Esophagus muscularis mucosa (tissue), 4 donors: ENCODE measurements at regions not wholly inside any gene's neighbourhood (a gene's known extent, or its start where the extent isn't known, plus 50 kb on each side); places are given as distances from the start of the nearest gene placed in this dataset.

Experiments used
- DNase-seq: peaks from one replicate; pipeline ENCODE4 v3.0.0-alpha.2; 2017; ENCODE audit errors: extremely low spot score
- H3K27ac ChIP-seq, 4 donors: fragments of 200-600 bp; sonication (generic); replicated peaks in 1 of 4; 1 replicate in 3 of 4; 2 replicates in 1 of 4; pipeline ENCODE4 v1.5.1; 2016 to 2019; ENCODE audit warnings: mild to moderate bottlenecking in 1 of 4
- H3K27me3 ChIP-seq, 4 donors: fragments of 200-600 bp; sonication (generic); one replicate each; pipeline versions ENCODE4 v1.5.1 to v1.6.0; 2016 to 2019
- H3K36me3 ChIP-seq, 4 donors: fragments of 200-600 bp; sonication (generic); one replicate each; pipeline ENCODE4 v1.5.1; 2016 to 2019
- H3K4me1 ChIP-seq, 4 donors: fragments of 200-600 bp; sonication (generic); one replicate each; pipeline ENCODE4 v1.5.1; 2016 to 2019
- H3K4me3 ChIP-seq, 4 donors: fragments of 200-600 bp; sonication (generic); 1 replicate in 2 of 4; 2 replicates in 2 of 4; pipeline ENCODE4 v1.5.1; 2016 to 2019; ENCODE audit warnings: mild to moderate bottlenecking in 4 of 4, moderate library complexity in 1 of 4
- H3K9me3 ChIP-seq, 4 donors: fragments of 200-600 bp; sonication (generic); 1 replicate in 3 of 4; 2 replicates in 1 of 4; pipeline ENCODE4 v1.5.1; 2016 to 2019
- CTCF ChIP-seq, 3 experiments: fragments of 200-600 bp in 2 of 3; fragments of 450-650 bp in 1 of 3; sonication (generic) in 2 of 3; IDR thresholded peaks; one replicate each; pipeline ENCODE4 v1.5.1; 2017 to 2019; ENCODE audit warnings: antibody characterized with exemption in 3 of 3, mild to moderate bottlenecking in 2 of 3, moderate library complexity in 1 of 3
- EP300 ChIP-seq: sonication (generic); formaldehyde crosslinking; IDR thresholded peaks from one replicate; pipeline ENCODE4 v1.6.1; 2017; ENCODE audit warnings: antibody characterized with exemption
- POLR2A ChIP-seq: fragments of 450-650 bp; IDR thresholded peaks from one replicate; pipeline ENCODE4 v1.6.1; 2017; ENCODE audit warnings: antibody characterized with exemption, moderate library complexity, mild to moderate bottlenecking, low read depth
- POLR2AphosphoS5 ChIP-seq, 2 donors: sonication (generic); formaldehyde crosslinking; IDR thresholded peaks; one replicate each; pipeline ENCODE4 v1.6.1; 2017; ENCODE audit warnings: antibody characterized with exemption in 2 of 2
- WGBS: methylation state at CpG from one replicate; pipeline ENCODE4 v1.1.5; 2018; 5-methylcytosine and 5-hydroxymethylcytosine counted together
- intact Hi-C: fragments of 100-400 bp; cut with DNase I; formaldehyde crosslinking; loops from one replicate; pipeline ENCODE4 v1.15.1; 2023

DNA sequence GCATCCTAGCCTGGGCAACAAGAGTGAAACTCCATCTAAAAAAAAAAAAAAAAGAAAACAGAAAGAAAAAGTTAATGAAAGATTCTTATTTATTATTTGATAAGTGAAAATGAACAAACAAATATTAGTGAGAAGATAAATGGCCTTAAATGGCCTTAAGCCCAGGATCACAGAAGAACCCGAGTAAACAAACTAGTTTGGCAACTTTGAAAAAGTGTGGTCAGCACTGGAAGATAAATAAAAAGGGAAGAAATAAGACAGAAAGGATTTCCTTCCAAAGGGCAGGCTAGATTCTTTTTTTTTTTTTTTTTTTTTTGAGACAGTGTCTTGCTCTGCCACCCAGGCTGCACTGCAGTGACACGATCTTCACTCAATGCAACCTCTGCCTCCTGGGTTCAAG, 692.4 kb downstream of the CPS1 start:
- DNase-seq: no peak
- 70% methylated on average over 2 of the region's 2 CpGs for WGBS
- Histone ChIP-seq H3K36me3 (no peaks in the 10 kb centered on the region), H3K27me3 (no peaks in the 10 kb centered on the region), H3K9me3 (no peaks in the 10 kb centered on the region), H3K4me3 (no peak overlapping the region), H3K27ac (no peak overlapping the region), H3K4me1 (no peaks in the 10 kb centered on the region)
- no peak for TF ChIP-seq CTCF (IDR thresholded peaks at IDR 0.05)
- TF ChIP-seq POLR2AphosphoS5 (IDR thresholded peaks at IDR 0.05): no peak
- no peak for TF ChIP-seq POLR2A
- no peak for TF ChIP-seq EP300
- intact Hi-C loops: no loop called here

DNA sequence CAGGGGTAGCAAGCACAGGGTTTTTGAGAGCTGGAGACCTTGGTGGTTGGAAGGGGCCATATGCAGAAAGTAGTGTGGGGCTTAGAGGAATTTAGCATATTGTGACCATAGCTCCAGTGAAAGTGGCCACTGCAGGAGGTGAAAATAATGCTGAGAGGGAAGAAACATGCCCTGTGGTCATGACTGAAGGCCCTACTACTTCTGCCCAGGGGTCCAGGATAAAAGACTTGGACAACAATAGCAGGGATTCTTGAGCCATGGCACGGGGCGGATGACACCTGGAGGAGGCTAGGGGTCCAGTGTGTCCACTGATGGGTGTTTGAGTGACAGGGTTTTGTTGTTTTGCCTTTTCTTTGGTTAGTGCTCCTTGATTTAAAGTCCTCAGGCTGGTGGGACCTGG, 694.6 kb downstream of the CPS1 start:
- no peak for DNase-seq
- H3K27ac ChIP-seq: no peak overlapping the region
- H3K27me3 ChIP-seq: no peaks in the 10 kb centered on the region
- H3K36me3 ChIP-seq: no peaks in the 10 kb centered on the region
- intact Hi-C loops: no loop called here
- no peaks in the 10 kb centered on the region for H3K4me1 ChIP-seq
- TF ChIP-seq CTCF (IDR thresholded peaks at IDR 0.05) (no peak), EP300 (no peak), POLR2A (no peak), POLR2AphosphoS5 (IDR thresholded peaks at IDR 0.05) (no peak)
- 75% methylated on average over 2 of the region's 2 CpGs for WGBS
- H3K4me3 ChIP-seq: no peak overlapping the region
- no peaks in the 10 kb centered on the region for H3K9me3 ChIP-seq

- Histone ChIP-seq H3K4me3 (no peak overlapping the region), H3K36me3 (no peaks in the 10 kb centered on the region), H3K4me1 (no peaks in the 10 kb centered on the region), H3K9me3 (peaks cover 0 to 4% (median 0%) of the 10 kb centered on the region in 4 donors), H3K27me3 (no peaks in the 10 kb centered on the region), H3K27ac (no peak overlapping the region)
- intact Hi-C loops: no loop called here
- no peak for TF ChIP-seq POLR2A
- no peak for TF ChIP-seq POLR2AphosphoS5 (IDR thresholded peaks at IDR 0.05)
- no peak for TF ChIP-seq CTCF (IDR thresholded peaks at IDR 0.05)
- TF ChIP-seq EP300: no peak
- no peak for DNase-seq
- 78% methylated on average over 1 of the region's 1 CpG for WGBS
Observed at GRCh38 chr2:211258646-211259335, 702.4 kb downstream of the CPS1 start.

DNA sequence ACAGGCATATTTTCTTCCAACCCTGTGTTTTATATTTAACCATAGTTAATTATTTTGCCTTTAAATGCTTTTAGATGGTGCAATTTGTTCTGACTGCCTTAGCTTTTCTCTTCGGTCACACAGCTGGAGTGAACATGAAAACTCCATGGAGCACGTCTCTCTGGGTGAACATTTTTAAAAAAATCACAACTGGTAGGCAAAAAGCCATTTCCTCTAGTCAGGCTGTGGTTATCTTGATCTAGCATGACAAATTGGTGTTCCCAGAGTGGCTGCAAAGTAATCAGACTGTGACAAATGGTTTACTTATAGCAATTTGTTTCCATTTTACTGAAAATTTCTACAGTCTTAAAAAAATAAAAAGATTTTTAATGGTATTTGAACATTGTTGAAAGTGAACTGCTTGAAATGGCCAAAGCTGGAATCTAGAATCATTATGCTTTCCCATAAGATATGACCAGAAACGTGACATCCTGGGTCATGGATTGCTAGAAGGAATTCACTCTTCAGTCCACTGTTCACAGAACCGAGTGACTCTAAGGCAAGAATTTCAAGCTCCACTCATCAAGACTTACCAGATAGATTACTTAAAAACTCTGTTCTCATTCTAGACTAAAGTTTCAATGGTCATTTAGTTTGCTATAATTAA, 703.6 kb downstream of the CPS1 start:
- Histone ChIP-seq H3K4me1 (no peaks in the 10 kb centered on the region), H3K36me3 (no peaks in the 10 kb centered on the region), H3K9me3 (peaks cover 0 to 4% (median 0%) of the 10 kb centered on the region in 4 donors), H3K27me3 (no peaks in the 10 kb centered on the region), H3K4me3 (no peak overlapping the region), H3K27ac (no peak overlapping the region)
- TF ChIP-seq EP300: no peak
- TF ChIP-seq POLR2A: no peak
- no peak for TF ChIP-seq CTCF (IDR thresholded peaks at IDR 0.05)
- TF ChIP-seq POLR2AphosphoS5 (IDR thresholded peaks at IDR 0.05): no peak
- 38% methylated on average over 4 of the region's 4 CpGs for WGBS
- no peak for DNase-seq
- intact Hi-C loops: no loop called here
